Chondrocyte (in vitro differentiated cells): ENCODE measurements at regions not wholly inside any gene's neighbourhood (a gene's known extent, or its start where the extent isn't known, plus 50 kb on each side); places are given as distances from the start of the nearest gene placed in this dataset.

ENCODE experiments used
- DNase-seq: peaks from one replicate; pipeline ENCODE4 v3.0.0; 2021; ENCODE audit warnings: mixed read lengths, low spot score
- H3K27ac Mint-ChIP-seq: one replicate; pipeline ENCODE4 v1.8.0; 2021; ENCODE audit warnings: mild to moderate bottlenecking, moderate library complexity, mixed read lengths; ENCODE audit not compliant: unreplicated experiment
- H3K27me3 Mint-ChIP-seq: 2 replicates; pipeline ENCODE4 v1.8.0; 2021; ENCODE audit warnings: low read depth, mixed read lengths
- H3K36me3 Mint-ChIP-seq: 2 replicates; pipeline ENCODE4 v1.8.0; 2021; ENCODE audit warnings: low read depth, mixed read lengths
- H3K4me1 Mint-ChIP-seq: 2 replicates; pipeline ENCODE4 v1.8.0; 2021; ENCODE audit warnings: low read depth, mild to moderate bottlenecking, mixed read lengths
- H3K4me3 Mint-ChIP-seq: one replicate; pipeline ENCODE4 v1.8.0; 2021; ENCODE audit warnings: mild to moderate bottlenecking, moderate library complexity, mixed read lengths; ENCODE audit not compliant: unreplicated experiment
- H3K9me3 Mint-ChIP-seq: 2 replicates; pipeline ENCODE4 v1.8.0; 2021; ENCODE audit warnings: low read depth, mixed read lengths
- CTCF ChIP-seq: fragments of 200-600 bp; sonication (generic); IDR thresholded peaks from 2 replicates; pipeline ENCODE4 v1.5.0; 2021; ENCODE audit warnings: antibody characterized with exemption, mild to moderate bottlenecking, moderate library complexity

- H3K36me3 Mint-ChIP-seq = no peaks in the 10 kb centered on the region
- no peaks in the 10 kb centered on the region for H3K27me3 Mint-ChIP-seq
- peaks cover 8% of the 10 kb centered on the region for H3K4me1 Mint-ChIP-seq
- no peak overlapping the region for H3K4me3 Mint-ChIP-seq
- DNase-seq = no peak
- H3K27ac Mint-ChIP-seq = no peak overlapping the region
- peaks cover 8% of the 10 kb centered on the region for H3K9me3 Mint-ChIP-seq
- TF ChIP-seq CTCF = no peak
These were observed 364.9 kb downstream of the GALC start for GRCh38 chr14:87628129-87628528.

GRCh38 chr14:87626266-87626665 is 366.7 kb downstream of the GALC start:
- H3K9me3 Mint-ChIP-seq = peaks cover 11% of the 10 kb centered on the region
- no peak overlapping the region for H3K27ac Mint-ChIP-seq

GRCh38 chr14:87623616-87624015 is 369.4 kb downstream of the GALC start:
- no peaks in the 10 kb centered on the region for H3K27me3 Mint-ChIP-seq
- no peak overlapping the region for H3K27ac Mint-ChIP-seq
- no peak for TF ChIP-seq CTCF
- H3K36me3 Mint-ChIP-seq = peaks cover 2% of the 10 kb centered on the region
- H3K9me3 Mint-ChIP-seq = peaks cover 11% of the 10 kb centered on the region
- H3K4me1 Mint-ChIP-seq = peaks cover 4% of the 10 kb centered on the region
- H3K4me3 Mint-ChIP-seq = no peak overlapping the region
- DNase-seq = no peak

More at GRCh38 chr14:87626266-87626665, 366.7 kb downstream of the GALC start:
- no peak for DNase-seq
- peaks cover 2% of the 10 kb centered on the region for H3K36me3 Mint-ChIP-seq
- H3K4me3 Mint-ChIP-seq = no peak overlapping the region
- no peaks in the 10 kb centered on the region for H3K27me3 Mint-ChIP-seq
- no peak for TF ChIP-seq CTCF
- peaks cover 8% of the 10 kb centered on the region for H3K4me1 Mint-ChIP-seq

GRCh38 chr14:87617079-87617478 is 375.9 kb downstream of the GALC start:
- DNase-seq = no peak
- TF ChIP-seq CTCF = no peak
- Mint-ChIP-seq H3K4me1 (no peaks in the 10 kb centered on the region), H3K27me3 (peaks cover 2% of the 10 kb centered on the region), H3K4me3 (no peak overlapping the region), H3K9me3 (peaks cover 3% of the 10 kb centered on the region), H3K27ac (no peak overlapping the region), H3K36me3 (peaks cover 1% of the 10 kb centered on the region)

- Mint-ChIP-seq H3K4me3 (no peak overlapping the region), H3K27me3 (peaks cover 2% of the 10 kb centered on the region), H3K9me3 (no peaks in the 10 kb centered on the region), H3K4me1 (no peaks in the 10 kb centered on the region), H3K27ac (no peak overlapping the region), H3K36me3 (no peaks in the 10 kb centered on the region)
- peak; percentile 83 for TF ChIP-seq CTCF
- DNase-seq = no peak
These were observed 376.9 kb downstream of the GALC start for GRCh38 chr14:87615822-87616679.
